K562 (cell line): ENCODE measurements at regions not wholly inside any gene's neighbourhood (a gene's known extent, or its start where the extent isn't known, plus 50 kb on each side); places are given as distances from the start of the nearest gene placed in this dataset.

Experiments used
- ATAC-seq: fragments of 200-7000 bp; cut with Tn5 transposase; 3 replicates; pipeline ENCODE4 v1.9.1; 2020; ENCODE audit warnings: moderate library complexity
- BruUV-seq: library from RNA; stranded (reverse); fragments of 400-500 nt; replicated peaks from 2 replicates; lab custom pipeline; 2021; lab: Mats Ljungman, UMichigan
- CTCF ChIA-PET: fragments of 300-600 bp; formaldehyde crosslinking; extraction: SDS; loops from one replicate; lab custom pipeline; 2021; ENCODE audit warnings: low intra/inter-chr PET ratio; lab: Yijun Ruan, JAX
- POLR2A ChIA-PET: fragments of 300-600, 350-650 bp; sonication (Branson Sonifier 250); formaldehyde crosslinking; extraction: SDS; loops from one replicate; lab custom pipeline; 2021; ENCODE audit warnings: antibody characterized with exemption, inconsistent platforms; lab: Yijun Ruan, JAX
- DNase-seq, 4 experiments: peaks; one replicate each; pipeline versions ENCODE4 v3.0.0 to v3.0.0-alpha.2; 2011 to 2018; ENCODE audit warnings: low spot score in 3 of 4, mixed read lengths in 3 of 4; ENCODE audit errors: extremely low read depth in 1 of 4
- FAIRE-seq: peaks from 2 replicates; lab custom pipeline; 2011; peaks lifted over from hg19 to GRCh38; lab: Jason Lieb, UNC
- H2AFZ ChIP-seq: 2 replicates; pipeline ENCODE4 v1.6.0; 2011; ENCODE audit warnings: low read depth, low read length, control low read depth, inconsistent platforms
- H3K27ac ChIP-seq: fragments of 200-600 bp; 3 replicates; pipeline ENCODE4 v1.8.0; 2011; ENCODE audit warnings: low read depth, mild to moderate bottlenecking, control low read depth, inconsistent platforms, low read length, moderate library complexity, mixed read lengths; ENCODE audit errors: extremely low read depth
- H3K27me3 ChIP-seq, 2 experiments: fragments of 300-600 bp in 1 of 2; 2 replicates in 1 of 2; 3 replicates in 1 of 2; pipeline versions ENCODE4 v1.6.0 to v1.8.0; 2011; ENCODE audit warnings: inconsistent platforms in 2 of 2, low read length in 2 of 2, mild to moderate bottlenecking in 1 of 2, mixed read lengths in 1 of 2, moderate library complexity in 1 of 2; ENCODE audit not compliant: control insufficient read depth in 2 of 2, insufficient read depth in 2 of 2
- H3K36me3 ChIP-seq: fragments of 300-600 bp; 3 replicates; pipeline ENCODE4 v1.8.0; 2011; ENCODE audit warnings: mild to moderate bottlenecking, low read length, inconsistent platforms; ENCODE audit not compliant: control insufficient read depth, insufficient read depth
- H3K4me1 ChIP-seq, 2 experiments: fragments of 200-600 bp in 1 of 2; replicated peaks in 1 of 2; 2 replicates in 1 of 2; 3 replicates in 1 of 2; pipeline versions ENCODE4 v1.5.1 to v1.8.0; 2011; ENCODE audit warnings: inconsistent platforms in 2 of 2, low read length in 2 of 2, mild to moderate bottlenecking in 1 of 2, mixed read lengths in 1 of 2, moderate library complexity in 1 of 2; ENCODE audit not compliant: control insufficient read depth in 2 of 2, insufficient read depth in 2 of 2
- H3K4me2 ChIP-seq: 2 replicates; pipeline ENCODE4 v1.6.1; 2011; ENCODE audit warnings: low read length, control low read depth, inconsistent platforms, mixed read lengths; ENCODE audit not compliant: insufficient read depth
- H3K4me3 ChIP-seq: fragments of 200-600 bp; sonication (generic), shearing (Covaris generic); 2 replicates; pipeline ENCODE4 v1.5.1; 2016; ENCODE audit warnings: control low read depth, inconsistent platforms
- H3K79me2 ChIP-seq: fragments of 200-600 bp; 3 replicates; pipeline ENCODE4 v1.8.0; 2011; ENCODE audit warnings: low read length, inconsistent platforms; ENCODE audit not compliant: control insufficient read depth, insufficient read depth
- H3K9ac ChIP-seq, 2 experiments: 2 replicates each; pipeline versions ENCODE4 v1.6.0 to v1.6.1; 2011; ENCODE audit warnings: low read depth in 2 of 2, low read length in 2 of 2, control low read depth in 1 of 2, inconsistent platforms in 1 of 2, mild to moderate bottlenecking in 1 of 2, mixed read lengths in 1 of 2; ENCODE audit not compliant: insufficient read depth in 1 of 2
- H3K9me1 ChIP-seq: one replicate; pipeline ENCODE4 v1.6.0; 2011; ENCODE audit warnings: inconsistent platforms, mild to moderate bottlenecking, low read length, moderate library complexity; ENCODE audit not compliant: control insufficient read depth, insufficient read depth
- H3K9me3 ChIP-seq: replicated peaks from 2 replicates; pipeline ENCODE4 v1.5.1; 2011; ENCODE audit warnings: low read depth, low read length, inconsistent platforms; ENCODE audit not compliant: control insufficient read depth, insufficient read depth
- H4K20me1 ChIP-seq: replicated peaks from 2 replicates; pipeline ENCODE4 v1.6.1; 2011; ENCODE audit warnings: low read length, inconsistent platforms, mixed read lengths; ENCODE audit not compliant: control insufficient read depth, insufficient read depth
- ARID1B ChIP-seq: fragments of 450-650 bp; IDR thresholded peaks from 2 replicates; pipeline ENCODE4 v1.6.1; 2016; ENCODE audit warnings: antibody characterized with exemption, mild to moderate bottlenecking, inconsistent platforms
- ASH1L ChIP-seq: fragments of 450-650 bp; IDR thresholded peaks from 2 replicates; pipeline ENCODE4 v1.6.1; 2018; ENCODE audit warnings: borderline replicate concordance, mild to moderate bottlenecking, low read depth; ENCODE audit not compliant: partially characterized antibody
- DPF2 ChIP-seq: fragments of 450-650 bp; IDR thresholded peaks from 2 replicates; pipeline ENCODE4 v1.6.1; 2016
- FOXA3 ChIP-seq, 2 experiments: fragments of 450-650 bp in 1 of 2; sonication (generic) in 1 of 2; formaldehyde crosslinking; IDR thresholded peaks in 1 of 2; conservative IDR thresholded peaks in 1 of 2; 2 replicates each; pipeline versions ENCODE4 v1.4.0 to v1.8.0; 2020 to 2022; ENCODE audit warnings: mild to moderate bottlenecking in 2 of 2, missing genetic modification reagents in 1 of 2
- KDM5B ChIP-seq: fragments of 200-600 bp; sonication (generic); IDR thresholded peaks from 2 replicates; pipeline ENCODE4 v1.6.1; 2012; ENCODE audit warnings: low read depth, mild to moderate bottlenecking, moderate library complexity, low read length, control low read depth, inconsistent platforms; ENCODE audit not compliant: insufficient replicate concordance
- LEF1 ChIP-seq: fragments of 450-650 bp; IDR thresholded peaks from 2 replicates; pipeline ENCODE4 v1.6.1; 2016; ENCODE audit warnings: mild to moderate bottlenecking
- NBN ChIP-seq: fragments of 450-650 bp; IDR thresholded peaks from 2 replicates; pipeline ENCODE4 v1.6.1; 2016; ENCODE audit warnings: low read depth, mild to moderate bottlenecking
- NCOA6 ChIP-seq: fragments of 450-650 bp; IDR thresholded peaks from 2 replicates; pipeline ENCODE4 v1.6.1; 2017; ENCODE audit warnings: mild to moderate bottlenecking
- NFYB ChIP-seq: IDR thresholded peaks from 2 replicates; pipeline ENCODE4 v1.6.1; 2011; ENCODE audit warnings: mild to moderate bottlenecking, moderate library complexity; ENCODE audit not compliant: insufficient read length; ENCODE audit errors: extremely low read depth
- TAF15 ChIP-seq: fragments of 200-400 bp; formaldehyde crosslinking; IDR thresholded peaks from 2 replicates; pipeline ENCODE4 v1.6.1; 2017; ENCODE audit warnings: mild to moderate bottlenecking, low read depth, low read length, moderate library complexity
- ZNF133 ChIP-seq: fragments of 250-450 bp; sonication (Bioruptor Pico); IDR thresholded peaks from 2 replicates; pipeline ENCODE4 v1.4.0; 2020; ENCODE audit warnings: mild to moderate bottlenecking
- ZNF311 ChIP-seq: fragments of 250-450 bp; sonication (Bioruptor Pico); IDR thresholded peaks from 2 replicates; pipeline ENCODE4 v1.4.0; 2020; ENCODE audit warnings: mild to moderate bottlenecking, moderate library complexity
- ZNF324 ChIP-seq: fragments of 250-450 bp; sonication (Bioruptor Pico); IDR thresholded peaks from 2 replicates; pipeline ENCODE4 v1.4.0; 2020; ENCODE audit warnings: mild to moderate bottlenecking
- ZNF551 ChIP-seq: fragments of 250-450 bp; sonication (Bioruptor Pico); IDR thresholded peaks from 2 replicates; pipeline ENCODE4 v1.5.0; 2021; ENCODE audit warnings: mild to moderate bottlenecking, moderate library complexity
- ZNF76 ChIP-seq: fragments of 250-450 bp; sonication (Bioruptor Pico); IDR thresholded peaks from 2 replicates; pipeline ENCODE4 v1.4.0; 2020; ENCODE audit warnings: mild to moderate bottlenecking, moderate library complexity, borderline replicate concordance
- WGBS: fragments of 100-300 bp; shearing (Covaris generic); methylation state at CpG from one replicate; pipeline ENCODE4 v1.1.6; 2016; ENCODE audit warnings: low coverage, mixed read lengths; ENCODE audit not compliant: insufficient coverage; ENCODE audit errors: missing lambda C conversion rate; 5-methylcytosine and 5-hydroxymethylcytosine counted together
- in situ Hi-C: fragments of 300-500 bp; cut with MboI; formaldehyde crosslinking; loops from 4 replicates; pipeline ENCODE4 v1.15.0; 2018; ENCODE audit warnings: inconsistent platforms, mixed read lengths
- intact Hi-C: fragments of 100-400 bp; cut with micrococcal nuclease; formaldehyde crosslinking; loops from 2 replicates; pipeline ENCODE4 v1.14.2; 2022
- TF ChIP-seq, protein P1 (sequence below): fragments of 450-650 bp; IDR thresholded peaks from 2 replicates; pipeline ENCODE4 v1.6.1; 2016; ENCODE audit warnings: low read depth
- TF ChIP-seq, protein P2 (sequence below): sonication (generic); formaldehyde crosslinking; IDR thresholded peaks from 2 replicates; pipeline ENCODE4 v1.8.0; 2022; ENCODE audit warnings: mild to moderate bottlenecking, low read depth, missing genetic modification reagents

DNA sequence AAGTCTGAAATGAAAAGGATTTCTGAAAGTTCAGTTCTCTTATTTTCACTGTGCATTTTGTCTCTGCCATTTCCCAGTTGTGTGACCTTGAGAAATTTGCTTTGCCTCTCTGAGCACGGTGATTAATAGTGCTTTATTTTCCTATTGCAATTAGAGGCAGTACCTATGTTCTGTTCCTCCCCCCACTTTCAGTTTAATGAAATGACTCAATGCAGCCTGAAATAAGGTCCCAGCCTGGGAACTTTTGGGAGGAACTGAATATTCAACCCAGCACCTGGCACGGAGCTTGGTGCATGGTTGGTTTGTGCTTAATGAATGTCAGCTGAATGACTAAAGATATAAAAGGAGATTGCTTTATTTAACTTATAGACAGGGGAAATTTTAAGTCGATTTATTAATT is 352.6 kb downstream of the PDCD6IP start:
- intact Hi-C loops (no loop called here), in situ Hi-C loops (no loop called here)
- no peaks in the 10 kb centered on the region for H3K79me2 ChIP-seq
- no peaks in the 10 kb centered on the region for H3K4me1 ChIP-seq
- no peak overlapping the region for H2AFZ ChIP-seq
- POLR2A ChIA-PET: no interaction called here
- H3K36me3 ChIP-seq: no peaks in the 10 kb centered on the region
- no peaks in the 10 kb centered on the region for H3K9me3 ChIP-seq
- no peaks in the 10 kb centered on the region for H4K20me1 ChIP-seq
- H3K4me2 ChIP-seq: no peak overlapping the region
- no peak overlapping the region for H3K27ac ChIP-seq
- FAIRE-seq (no peak), DNase-seq (no peak), ATAC-seq (no peak)
- BruUV-seq: no TSS peak
- H3K27me3 ChIP-seq: no peaks in the 10 kb centered on the region
- no peak overlapping the region for H3K9ac ChIP-seq
- 0% methylated on average over 3 of the region's 3 CpGs for WGBS
- no peak overlapping the region for H3K4me3 ChIP-seq
- H3K9me1 ChIP-seq: no peaks in the 10 kb centered on the region
- CTCF ChIA-PET: no interaction called here
- TF ChIP-seq ZNF311: no peak
- TF ChIP-seq KDM5B: no peak
- TF ChIP-seq, protein P1, sequence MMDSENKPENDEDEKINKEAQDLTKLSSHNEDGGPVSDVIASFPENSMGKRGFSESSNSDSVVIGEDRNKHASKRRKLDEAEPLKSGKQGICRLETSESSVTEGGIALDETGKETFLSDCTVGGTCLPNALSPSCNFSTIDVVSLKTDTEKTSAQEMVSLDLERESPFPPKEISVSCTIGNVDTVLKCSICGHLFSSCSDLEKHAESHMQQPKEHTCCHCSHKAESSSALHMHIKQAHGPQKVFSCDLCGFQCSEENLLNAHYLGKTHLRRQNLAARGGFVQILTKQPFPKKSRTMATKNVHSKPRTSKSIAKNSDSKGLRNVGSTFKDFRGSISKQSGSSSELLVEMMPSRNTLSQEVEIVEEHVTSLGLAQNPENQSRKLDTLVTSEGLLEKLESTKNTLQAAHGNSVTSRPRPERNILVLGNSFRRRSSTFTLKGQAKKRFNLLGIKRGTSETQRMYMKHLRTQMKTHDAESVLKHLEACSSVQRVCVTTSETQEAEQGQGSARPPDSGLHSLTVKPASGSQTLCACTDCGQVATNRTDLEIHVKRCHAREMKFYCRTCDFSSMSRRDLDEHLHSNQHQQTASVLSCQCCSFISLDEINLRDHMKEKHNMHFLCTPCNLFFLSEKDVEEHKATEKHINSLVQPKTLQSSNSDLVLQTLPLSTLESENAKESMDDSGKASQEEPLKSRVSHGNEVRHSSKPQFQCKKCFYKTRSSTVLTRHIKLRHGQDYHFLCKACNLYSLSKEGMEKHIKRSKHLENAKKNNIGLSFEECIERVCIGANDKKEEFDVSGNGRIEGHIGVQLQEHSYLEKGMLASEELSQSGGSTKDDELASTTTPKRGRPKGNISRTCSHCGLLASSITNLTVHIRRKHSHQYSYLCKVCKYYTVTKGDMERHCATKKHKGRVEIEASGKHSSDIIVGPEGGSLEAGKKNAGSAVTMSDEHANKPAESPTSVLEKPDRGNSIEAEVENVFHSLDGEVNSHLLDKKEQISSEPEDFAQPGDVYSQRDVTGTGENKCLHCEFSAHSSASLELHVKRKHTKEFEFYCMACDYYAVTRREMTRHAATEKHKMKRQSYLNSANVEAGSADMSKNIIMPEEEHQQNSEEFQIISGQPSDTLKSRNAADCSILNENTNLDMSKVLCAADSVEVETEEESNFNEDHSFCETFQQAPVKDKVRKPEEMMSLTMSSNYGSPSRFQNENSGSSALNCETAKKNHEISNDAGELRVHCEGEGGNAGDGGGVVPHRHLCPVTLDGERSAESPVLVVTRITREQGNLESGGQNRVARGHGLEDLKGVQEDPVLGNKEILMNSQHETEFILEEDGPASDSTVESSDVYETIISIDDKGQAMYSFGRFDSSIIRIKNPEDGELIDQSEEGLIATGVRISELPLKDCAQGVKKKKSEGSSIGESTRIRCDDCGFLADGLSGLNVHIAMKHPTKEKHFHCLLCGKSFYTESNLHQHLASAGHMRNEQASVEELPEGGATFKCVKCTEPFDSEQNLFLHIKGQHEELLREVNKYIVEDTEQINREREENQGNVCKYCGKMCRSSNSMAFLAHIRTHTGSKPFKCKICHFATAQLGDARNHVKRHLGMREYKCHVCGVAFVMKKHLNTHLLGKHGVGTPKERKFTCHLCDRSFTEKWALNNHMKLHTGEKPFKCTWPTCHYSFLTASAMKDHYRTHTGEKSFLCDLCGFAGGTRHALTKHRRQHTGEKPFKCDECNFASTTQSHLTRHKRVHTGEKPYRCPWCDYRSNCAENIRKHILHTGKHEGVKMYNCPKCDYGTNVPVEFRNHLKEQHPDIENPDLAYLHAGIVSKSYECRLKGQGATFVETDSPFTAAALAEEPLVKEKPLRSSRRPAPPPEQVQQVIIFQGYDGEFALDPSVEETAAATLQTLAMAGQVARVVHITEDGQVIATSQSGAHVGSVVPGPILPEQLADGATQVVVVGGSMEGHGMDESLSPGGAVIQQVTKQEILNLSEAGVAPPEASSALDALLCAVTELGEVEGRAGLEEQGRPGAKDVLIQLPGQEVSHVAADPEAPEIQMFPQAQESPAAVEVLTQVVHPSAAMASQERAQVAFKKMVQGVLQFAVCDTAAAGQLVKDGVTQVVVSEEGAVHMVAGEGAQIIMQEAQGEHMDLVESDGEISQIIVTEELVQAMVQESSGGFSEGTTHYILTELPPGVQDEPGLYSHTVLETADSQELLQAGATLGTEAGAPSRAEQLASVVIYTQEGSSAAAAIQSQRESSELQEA: no peak
- no peak for TF ChIP-seq NCOA6
- no peak for TF ChIP-seq ZNF551 (CRISPR knock-in tag)
- TF ChIP-seq ASH1L: no peak
- TF ChIP-seq ZNF76 (CRISPR knock-in tag): no peak
- TF ChIP-seq, protein P2, sequence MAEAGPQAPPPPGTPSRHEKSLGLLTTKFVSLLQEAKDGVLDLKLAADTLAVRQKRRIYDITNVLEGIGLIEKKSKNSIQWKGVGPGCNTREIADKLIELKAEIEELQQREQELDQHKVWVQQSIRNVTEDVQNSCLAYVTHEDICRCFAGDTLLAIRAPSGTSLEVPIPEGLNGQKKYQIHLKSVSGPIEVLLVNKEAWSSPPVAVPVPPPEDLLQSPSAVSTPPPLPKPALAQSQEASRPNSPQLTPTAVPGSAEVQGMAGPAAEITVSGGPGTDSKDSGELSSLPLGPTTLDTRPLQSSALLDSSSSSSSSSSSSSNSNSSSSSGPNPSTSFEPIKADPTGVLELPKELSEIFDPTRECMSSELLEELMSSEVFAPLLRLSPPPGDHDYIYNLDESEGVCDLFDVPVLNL (CRISPR knock-in tag): no peak
- no peak for TF ChIP-seq TAF15
- TF ChIP-seq ARID1B: no peak
- no peak for TF ChIP-seq LEF1
- no peak for TF ChIP-seq DPF2
- no peak for TF ChIP-seq ZNF133 (CRISPR knock-in tag)
- no peak for TF ChIP-seq FOXA3 (CRISPR knock-in tag; conservative IDR thresholded peaks at IDR 0.05 in 1 of 2, IDR thresholded peaks at IDR 0.05 in 1 of 2)
- no peak for TF ChIP-seq NBN
- no peak for TF ChIP-seq NFYB
- TF ChIP-seq ZNF324: no peak
